ENCODE measurements at regions not wholly inside any gene's neighbourhood (a gene's known extent, or its start where the extent isn't known, plus 50 kb on each side); places are given as distances from the start of the nearest gene placed in this dataset.

DNA sequence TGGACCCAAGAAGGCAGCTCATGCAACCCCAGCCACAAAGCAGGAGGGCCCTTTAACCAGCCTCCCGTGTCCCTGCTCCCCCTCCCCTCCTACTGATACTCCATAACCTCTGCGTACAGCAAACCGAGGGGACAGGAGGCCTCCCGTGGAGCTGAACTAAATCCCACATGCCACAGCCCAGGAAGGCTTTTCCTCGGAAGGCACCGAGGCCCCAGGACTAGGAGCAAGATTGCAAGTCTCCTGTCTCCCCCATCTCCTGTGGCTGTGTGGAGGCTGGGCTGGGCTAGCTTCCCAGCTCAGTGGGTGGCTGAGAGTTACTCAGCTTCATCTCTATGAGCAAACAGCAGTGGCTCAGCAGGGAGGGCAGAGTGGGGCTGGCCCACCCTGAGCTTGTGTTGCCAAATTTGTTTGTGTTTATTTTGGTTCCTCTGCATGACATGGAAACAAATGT lies 62.7 kb upstream of the NECTIN1 start:
- Histone ChIP-seq H3K36me3 (ENCODE audit: insufficient read depth, low read length) (no peaks in the 10 kb centered on the region), H2AFZ (ENCODE audit: low read depth, low read length) (no peak overlapping the region), H3K4me1 (ENCODE audit: insufficient read depth, low read length) (peaks cover 9% of the 10 kb centered on the region), H3K27me3 (ENCODE audit: insufficient read depth, low read length) (peaks cover 16% of the 10 kb centered on the region), H3K4me3 (ENCODE audit: low read length) (no peak overlapping the region), H3K9me3 (ENCODE audit: low read length) (no peaks in the 10 kb centered on the region)

- peaks cover 16% of the 10 kb centered on the region for H3K27me3 ChIP-seq (ENCODE audit: insufficient read depth, low read length)
These were observed 62.0 kb upstream of the NECTIN1 start for GRCh38 chr11:119791047-119791446.

GRCh38 chr11:119790476-119790875 lies 61.5 kb upstream of the NECTIN1 start:
- Histone ChIP-seq H3K27me3 (ENCODE audit: insufficient read depth, low read length) (peaks cover 16% of the 10 kb centered on the region), H3K36me3 (ENCODE audit: insufficient read depth, low read length) (no peaks in the 10 kb centered on the region), H2AFZ (ENCODE audit: low read depth, low read length) (no peak overlapping the region), H3K4me3 (ENCODE audit: low read length) (no peak overlapping the region), H3K4me1 (ENCODE audit: insufficient read depth, low read length) (peaks cover 3% of the 10 kb centered on the region), H3K9me3 (ENCODE audit: low read length) (no peaks in the 10 kb centered on the region)

More at GRCh38 chr11:119791047-119791446, 62.0 kb upstream of the NECTIN1 start:
- Histone ChIP-seq H3K4me3 (ENCODE audit: low read length) (no peak overlapping the region), H3K9me3 (ENCODE audit: low read length) (no peaks in the 10 kb centered on the region), H2AFZ (ENCODE audit: low read depth, low read length) (no peak overlapping the region), H3K4me1 (ENCODE audit: insufficient read depth, low read length) (peaks cover 5% of the 10 kb centered on the region), H3K36me3 (ENCODE audit: insufficient read depth, low read length) (no peaks in the 10 kb centered on the region)

DNA sequence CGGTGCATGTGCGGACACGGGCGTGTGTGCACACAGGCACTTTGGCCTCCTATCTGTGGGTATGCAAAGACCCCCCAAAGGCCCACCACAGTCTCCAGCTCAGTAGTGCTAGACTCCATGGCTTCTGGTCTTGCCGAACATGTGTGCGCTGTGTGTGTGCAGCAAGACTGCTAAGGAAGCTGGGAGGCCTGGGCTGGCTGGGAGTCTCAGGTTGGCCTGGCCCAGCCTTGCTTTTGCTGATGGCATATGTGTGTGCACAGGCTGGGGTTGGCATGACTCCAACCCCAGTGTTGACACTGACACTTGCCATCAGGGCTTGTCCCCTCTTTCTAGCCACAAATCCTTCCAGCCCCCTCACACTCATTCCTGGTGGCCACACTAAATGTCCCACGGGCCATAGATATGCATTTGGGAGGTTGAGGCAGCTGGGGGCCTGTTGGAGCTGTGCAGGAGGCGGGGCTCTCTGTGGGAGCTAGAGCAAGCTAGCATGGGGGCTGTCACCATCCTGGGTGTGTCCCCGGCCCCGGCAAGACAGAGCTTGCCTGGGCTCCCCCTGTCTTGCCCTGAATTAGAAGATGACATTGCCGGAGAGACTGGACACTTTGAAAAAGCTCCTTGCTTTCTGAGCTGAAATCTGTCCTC lies 60.9 kb upstream of the NECTIN1 start:
- Histone ChIP-seq H2AFZ (ENCODE audit: low read depth, low read length) (no peak overlapping the region), H3K36me3 (ENCODE audit: insufficient read depth, low read length) (no peaks in the 10 kb centered on the region), H3K9me3 (ENCODE audit: low read length) (no peaks in the 10 kb centered on the region), H3K27me3 (ENCODE audit: insufficient read depth, low read length) (peaks cover 16% of the 10 kb centered on the region), H3K4me3 (ENCODE audit: low read length) (no peak overlapping the region), H3K4me1 (ENCODE audit: insufficient read depth, low read length) (no peaks in the 10 kb centered on the region)

DNA sequence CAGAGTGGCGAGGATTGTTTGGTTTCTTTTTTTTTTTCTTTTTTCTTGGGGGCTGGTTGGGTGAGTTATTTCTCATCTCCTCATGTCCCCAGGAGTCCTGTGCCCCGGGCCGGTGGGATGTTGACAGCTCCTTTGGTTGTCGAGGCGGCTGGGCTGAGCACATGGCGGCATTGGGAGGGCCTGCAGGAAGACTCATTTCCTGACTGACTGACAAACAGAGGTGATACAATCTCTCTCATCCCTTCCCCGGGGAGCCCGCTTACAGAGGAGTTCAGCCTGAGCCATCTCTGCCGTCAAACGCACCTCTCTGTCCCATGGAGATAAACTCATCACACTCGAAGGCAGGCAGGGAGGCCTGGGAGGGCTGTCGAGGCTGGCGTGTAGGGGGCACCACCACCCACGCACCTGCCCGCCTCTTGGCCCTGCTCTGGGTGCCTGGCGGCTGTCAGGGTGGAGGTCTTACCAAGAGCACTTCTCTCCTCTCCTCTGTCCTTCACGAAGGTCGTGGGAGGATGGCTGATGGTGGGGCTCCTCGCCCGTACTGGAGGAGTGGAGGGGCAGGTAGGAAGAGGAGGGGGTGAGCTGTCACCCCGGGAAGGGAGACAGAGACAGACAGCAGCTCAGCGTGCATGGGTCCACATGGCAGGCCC lies 60.0 kb upstream of the NECTIN1 start:
- H3K4me3 ChIP-seq (ENCODE audit: low read length), result no peak overlapping the region
- no peaks in the 10 kb centered on the region for H3K4me1 ChIP-seq (ENCODE audit: insufficient read depth, low read length)
- no peaks in the 10 kb centered on the region for H3K36me3 ChIP-seq (ENCODE audit: insufficient read depth, low read length)
- H2AFZ ChIP-seq (ENCODE audit: low read depth, low read length), result no peak overlapping the region
- peaks cover 13% of the 10 kb centered on the region for H3K27me3 ChIP-seq (ENCODE audit: insufficient read depth, low read length)
- H3K9me3 ChIP-seq (ENCODE audit: low read length), result no peaks in the 10 kb centered on the region

DNA sequence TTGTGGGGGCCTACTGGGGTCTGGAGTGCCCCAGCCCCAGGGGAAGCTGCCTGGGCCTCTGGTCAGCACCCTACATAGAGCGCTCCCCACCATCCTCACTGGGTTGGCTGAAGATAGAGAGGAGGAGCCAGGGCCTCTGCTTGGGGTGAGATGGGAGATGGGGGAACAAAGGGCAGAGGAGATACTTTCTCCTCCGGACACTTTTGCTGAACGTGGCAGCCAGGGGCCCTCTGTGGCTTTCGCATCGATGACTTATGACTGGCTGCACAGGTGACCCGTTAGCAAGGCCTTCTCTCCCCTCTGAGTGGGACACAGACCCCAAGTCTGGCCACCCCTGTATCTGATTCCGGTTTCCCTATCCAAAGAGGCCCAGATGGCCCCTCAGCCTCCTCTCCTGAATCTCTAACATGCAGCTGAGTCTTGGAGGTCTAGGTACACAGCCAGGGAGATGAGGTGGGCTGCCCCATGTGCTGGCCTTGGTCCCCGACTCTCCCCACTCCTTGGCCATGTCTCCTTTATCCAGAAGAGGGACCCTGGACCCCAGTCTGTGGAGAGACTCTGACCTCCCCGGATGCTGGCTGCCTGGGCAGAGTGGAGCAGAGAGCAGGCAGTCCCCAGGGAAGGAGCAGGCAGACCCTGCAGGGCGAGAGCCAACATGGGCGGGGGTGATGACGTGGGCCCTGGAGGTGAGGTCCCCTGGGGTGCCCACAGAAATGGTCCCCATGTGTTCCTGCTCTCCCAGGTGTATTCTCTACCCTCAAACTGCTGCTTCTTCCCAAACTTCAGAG lies 59.3 kb upstream of the NECTIN1 start:
- no peaks in the 10 kb centered on the region for H3K36me3 ChIP-seq (ENCODE audit: insufficient read depth, low read length)
- H3K4me1 ChIP-seq (ENCODE audit: insufficient read depth, low read length), result no peaks in the 10 kb centered on the region
- no peaks in the 10 kb centered on the region for H3K9me3 ChIP-seq (ENCODE audit: low read length)
- H3K27me3 ChIP-seq (ENCODE audit: insufficient read depth, low read length), result peaks cover 17% of the 10 kb centered on the region
- H2AFZ ChIP-seq (ENCODE audit: low read depth, low read length), result no peak overlapping the region
- no peak overlapping the region for H3K4me3 ChIP-seq (ENCODE audit: low read length)

GRCh38 chr11:119787074-119787461 lies 58.1 kb upstream of the NECTIN1 start:
- Histone ChIP-seq H3K4me1 (ENCODE audit: insufficient read depth, low read length) (no peaks in the 10 kb centered on the region), H3K9me3 (ENCODE audit: low read length) (no peaks in the 10 kb centered on the region), H3K4me3 (ENCODE audit: low read length) (no peak overlapping the region), H2AFZ (ENCODE audit: low read depth, low read length) (no peak overlapping the region), H3K36me3 (ENCODE audit: insufficient read depth, low read length) (no peaks in the 10 kb centered on the region), H3K27me3 (ENCODE audit: insufficient read depth, low read length) (peaks cover 25% of the 10 kb centered on the region)

DNA sequence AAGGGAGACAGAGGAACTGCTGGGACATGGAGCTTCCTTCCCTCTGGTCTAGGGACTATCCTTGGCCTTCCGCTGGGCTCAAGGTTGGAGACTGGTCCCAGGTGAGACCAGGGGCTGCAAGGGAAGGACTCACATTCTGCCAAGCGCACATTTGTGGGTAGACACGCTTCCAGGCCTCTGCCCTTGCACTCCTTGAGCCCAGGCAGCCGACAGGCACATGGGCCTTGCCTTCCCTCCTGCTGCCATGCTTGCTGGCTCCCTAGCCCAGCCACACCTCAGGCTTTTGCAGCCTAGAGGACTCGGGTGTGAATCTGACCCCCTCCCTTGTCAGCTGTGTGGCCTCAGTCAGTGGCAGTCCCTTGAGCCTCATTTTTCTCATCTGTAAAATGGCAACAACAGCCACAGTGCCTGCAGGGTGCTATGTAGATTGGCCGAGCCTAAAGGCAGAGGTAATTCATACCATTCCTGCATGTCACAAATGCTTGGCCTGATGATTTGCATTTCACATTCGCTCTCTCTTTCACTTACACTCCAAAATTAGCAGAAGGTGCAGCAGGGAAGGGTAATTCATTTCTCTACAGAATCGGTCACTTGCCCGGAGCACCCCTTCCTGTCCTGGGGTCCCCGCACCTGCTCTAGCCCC lies 57.6 kb upstream of the NECTIN1 start:
- peaks cover 27% of the 10 kb centered on the region for H3K27me3 ChIP-seq (ENCODE audit: insufficient read depth, low read length)
- no peaks in the 10 kb centered on the region for H3K36me3 ChIP-seq (ENCODE audit: insufficient read depth, low read length)
- no peaks in the 10 kb centered on the region for H3K9me3 ChIP-seq (ENCODE audit: low read length)
- H3K4me3 ChIP-seq (ENCODE audit: low read length), result no peak overlapping the region
- no peaks in the 10 kb centered on the region for H3K4me1 ChIP-seq (ENCODE audit: insufficient read depth, low read length)
- H2AFZ ChIP-seq (ENCODE audit: low read depth, low read length), result no peak overlapping the region

- no peaks in the 10 kb centered on the region for H3K9me3 ChIP-seq (ENCODE audit: low read length)
- no peaks in the 10 kb centered on the region for H3K36me3 ChIP-seq (ENCODE audit: insufficient read depth, low read length)
These were observed 56.1 kb upstream of the NECTIN1 start for GRCh38 chr11:119785131-119785530.

GRCh38 chr11:119784421-119784820 lies 55.4 kb upstream of the NECTIN1 start:
- Histone ChIP-seq H3K27me3 (ENCODE audit: insufficient read depth, low read length) (peaks cover 16% of the 10 kb centered on the region), H3K36me3 (ENCODE audit: insufficient read depth, low read length) (no peaks in the 10 kb centered on the region), H2AFZ (ENCODE audit: low read depth, low read length) (no peak overlapping the region), H3K9me3 (ENCODE audit: low read length) (no peaks in the 10 kb centered on the region), H3K4me1 (ENCODE audit: insufficient read depth, low read length) (no peaks in the 10 kb centered on the region), H3K4me3 (ENCODE audit: low read length) (no peak overlapping the region)

More at GRCh38 chr11:119785131-119785530, 56.1 kb upstream of the NECTIN1 start:
- no peak overlapping the region for H3K4me3 ChIP-seq (ENCODE audit: low read length)
- peaks cover 19% of the 10 kb centered on the region for H3K27me3 ChIP-seq (ENCODE audit: insufficient read depth, low read length)
- H3K4me1 ChIP-seq (ENCODE audit: insufficient read depth, low read length), result no peaks in the 10 kb centered on the region
- no peak overlapping the region for H2AFZ ChIP-seq (ENCODE audit: low read depth, low read length)

GRCh38 chr11:119783466-119784400 lies 54.7 kb upstream of the NECTIN1 start:
- H2AFZ ChIP-seq (ENCODE audit: low read depth, low read length), result no peak overlapping the region
- no peaks in the 10 kb centered on the region for H3K36me3 ChIP-seq (ENCODE audit: insufficient read depth, low read length)
- H3K4me1 ChIP-seq (ENCODE audit: insufficient read depth, low read length), result no peaks in the 10 kb centered on the region
- no peak overlapping the region for H3K4me3 ChIP-seq (ENCODE audit: low read length)
- H3K27me3 ChIP-seq (ENCODE audit: insufficient read depth, low read length), result peaks cover 16% of the 10 kb centered on the region
- H3K9me3 ChIP-seq (ENCODE audit: low read length), result no peaks in the 10 kb centered on the region

- no peaks in the 10 kb centered on the region for H3K4me1 ChIP-seq (ENCODE audit: insufficient read depth, low read length)
- H3K4me3 ChIP-seq (ENCODE audit: low read length), result no peak overlapping the region
- no peaks in the 10 kb centered on the region for H3K36me3 ChIP-seq (ENCODE audit: insufficient read depth, low read length)
- peaks cover 22% of the 10 kb centered on the region for H3K27me3 ChIP-seq (ENCODE audit: insufficient read depth, low read length)
- no peak overlapping the region for H2AFZ ChIP-seq (ENCODE audit: low read depth, low read length)
- no peaks in the 10 kb centered on the region for H3K9me3 ChIP-seq (ENCODE audit: low read length)
These were observed 53.7 kb upstream of the NECTIN1 start for GRCh38 chr11:119782739-119783072.
